Coronary artery (tissue), 2 donors: ENCODE measurements at regions not wholly inside any gene's neighbourhood (a gene's known extent, or its start where the extent isn't known, plus 50 kb on each side); places are given as distances from the start of the nearest gene placed in this dataset.

Experiments used
- DNase-seq: peaks from one replicate; pipeline ENCODE4 v3.0.0-alpha.2; 2017; ENCODE audit warnings: low spot score
- H3K27ac ChIP-seq, 2 donors: fragments of 200-600 bp; sonication (generic); one replicate each; pipeline ENCODE4 v1.5.1; 2016 to 2019
- H3K4me3 ChIP-seq: fragments of 200-600 bp; sonication (generic); 2 replicates; pipeline ENCODE4 v1.5.1; 2016; ENCODE audit warnings: mild to moderate bottlenecking, moderate library complexity
- TF ChIP-seq, protein P1 (sequence below): fragments of 200-600 bp; sonication (generic); IDR thresholded peaks from one replicate; pipeline ENCODE4 v1.5.1; 2019; ENCODE audit warnings: antibody characterized with exemption

DNA sequence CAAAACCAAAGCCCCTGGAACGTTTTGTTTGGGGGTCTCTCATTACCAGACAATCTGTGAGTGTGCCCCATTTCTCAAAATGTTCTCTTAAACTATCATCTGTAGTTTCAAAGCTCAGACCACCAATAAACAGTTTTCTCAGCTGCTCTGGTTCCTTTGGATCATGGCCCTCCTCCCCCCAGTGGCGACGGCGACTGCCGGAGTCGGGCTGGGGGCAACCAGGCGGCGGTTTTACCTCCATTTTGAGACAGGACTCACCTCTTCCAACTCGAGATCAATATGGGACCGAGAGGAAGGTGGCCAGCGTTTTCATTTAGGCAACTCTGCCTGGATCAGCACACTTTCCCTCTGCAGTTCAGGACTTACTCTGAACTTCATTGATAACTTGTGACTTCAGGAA is 141.5 kb upstream of the ZNF32 start:
- Histone ChIP-seq H3K4me3 (no peak overlapping the region), H3K27ac (no peak overlapping the region)
- TF ChIP-seq, protein P1, sequence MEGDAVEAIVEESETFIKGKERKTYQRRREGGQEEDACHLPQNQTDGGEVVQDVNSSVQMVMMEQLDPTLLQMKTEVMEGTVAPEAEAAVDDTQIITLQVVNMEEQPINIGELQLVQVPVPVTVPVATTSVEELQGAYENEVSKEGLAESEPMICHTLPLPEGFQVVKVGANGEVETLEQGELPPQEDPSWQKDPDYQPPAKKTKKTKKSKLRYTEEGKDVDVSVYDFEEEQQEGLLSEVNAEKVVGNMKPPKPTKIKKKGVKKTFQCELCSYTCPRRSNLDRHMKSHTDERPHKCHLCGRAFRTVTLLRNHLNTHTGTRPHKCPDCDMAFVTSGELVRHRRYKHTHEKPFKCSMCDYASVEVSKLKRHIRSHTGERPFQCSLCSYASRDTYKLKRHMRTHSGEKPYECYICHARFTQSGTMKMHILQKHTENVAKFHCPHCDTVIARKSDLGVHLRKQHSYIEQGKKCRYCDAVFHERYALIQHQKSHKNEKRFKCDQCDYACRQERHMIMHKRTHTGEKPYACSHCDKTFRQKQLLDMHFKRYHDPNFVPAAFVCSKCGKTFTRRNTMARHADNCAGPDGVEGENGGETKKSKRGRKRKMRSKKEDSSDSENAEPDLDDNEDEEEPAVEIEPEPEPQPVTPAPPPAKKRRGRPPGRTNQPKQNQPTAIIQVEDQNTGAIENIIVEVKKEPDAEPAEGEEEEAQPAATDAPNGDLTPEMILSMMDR, result no peak
- no peak for DNase-seq

DNA sequence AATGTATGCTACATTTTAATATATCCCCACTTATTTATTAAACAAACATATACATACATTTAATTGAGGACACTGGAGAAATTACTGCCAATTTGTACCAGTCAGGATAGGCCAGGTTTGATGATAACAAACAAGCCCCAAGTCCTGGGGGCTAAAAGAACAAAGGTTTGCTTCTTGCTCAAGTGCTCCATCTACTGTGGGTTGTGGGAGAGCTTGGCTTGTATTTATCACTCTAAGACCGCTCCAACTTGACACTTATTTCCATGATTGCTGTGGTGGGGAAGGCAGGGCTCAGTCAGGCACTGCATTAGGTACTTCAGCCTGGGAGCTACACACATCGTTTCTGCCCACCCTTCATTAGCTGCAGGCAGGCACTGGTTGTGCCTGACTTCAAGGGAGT is 136.6 kb upstream of the ZNF32 start:
- TF ChIP-seq, protein P1, result no peak
- no peak overlapping the region for H3K27ac ChIP-seq
- no peak for DNase-seq
- no peak overlapping the region for H3K4me3 ChIP-seq

DNA sequence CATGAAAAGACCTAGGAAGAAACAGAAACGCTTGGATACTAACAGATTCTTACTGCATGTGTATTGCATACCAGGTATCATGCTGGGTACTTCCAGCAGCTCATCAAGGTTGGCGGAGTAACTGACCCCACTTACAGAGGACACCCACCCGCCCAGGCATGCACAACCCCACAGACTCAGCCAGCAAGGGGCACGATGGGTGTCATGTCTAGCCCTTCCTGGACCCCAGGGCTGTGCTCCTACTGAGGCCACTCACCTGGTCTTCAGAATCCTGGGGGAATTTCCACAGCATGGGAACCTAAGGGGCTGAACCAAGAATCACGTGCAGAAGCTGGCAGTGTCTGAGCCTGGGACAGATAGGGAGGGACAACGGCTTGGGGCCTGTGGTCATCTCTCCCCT is 134.1 kb upstream of the ZNF32 start:
- TF ChIP-seq, protein P1, result no peak
- Histone ChIP-seq H3K4me3 (no peak overlapping the region), H3K27ac (no peak overlapping the region)

DNA sequence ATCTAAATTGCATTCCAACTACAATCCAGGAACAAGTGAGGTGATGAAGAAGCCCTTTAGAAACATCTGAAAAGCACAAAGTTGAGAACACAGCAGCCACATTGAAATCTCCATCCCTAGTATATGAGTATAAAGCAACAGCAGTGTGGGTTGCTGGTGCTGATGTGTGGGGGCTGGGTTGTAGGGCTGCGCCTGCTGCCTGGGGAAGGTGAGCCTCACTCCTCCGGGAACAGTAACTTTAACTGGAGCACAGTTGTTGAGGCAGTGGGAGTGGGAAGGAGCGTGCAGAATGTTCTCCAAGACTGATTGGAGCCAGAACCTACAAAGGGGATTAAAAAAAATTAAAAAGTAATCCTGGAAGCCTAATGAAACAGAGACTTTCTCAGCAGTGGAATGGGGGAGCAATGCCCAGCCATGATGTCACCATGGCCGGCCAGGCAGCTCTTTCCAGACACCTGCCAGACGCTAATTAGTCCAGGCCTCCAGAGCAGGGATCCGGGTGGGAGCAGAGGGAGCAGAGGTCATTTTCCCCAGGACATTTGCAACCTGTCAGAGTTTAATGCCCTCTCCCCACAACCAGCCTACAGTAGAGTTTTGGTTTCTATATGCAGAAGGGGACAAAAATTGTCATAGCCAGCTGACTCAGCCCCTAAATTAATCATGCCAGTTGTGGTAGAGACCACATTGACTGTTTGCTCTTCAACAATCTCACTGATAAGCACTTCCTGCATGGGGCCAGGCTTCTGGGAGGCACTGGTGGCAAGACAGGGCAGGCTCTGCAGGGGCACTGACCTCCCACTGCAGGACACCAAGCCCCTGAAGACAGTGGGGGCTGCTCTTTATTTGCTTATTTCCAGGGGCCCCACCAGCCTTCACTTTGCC is 133.0 kb upstream of the ZNF32 start:
- Histone ChIP-seq H3K27ac (no peak overlapping the region), H3K4me3 (no peak overlapping the region)
- TF ChIP-seq, protein P1, result no peak
- no peak for DNase-seq

More for the DNA sequence above, 134.1 kb upstream of the ZNF32 start:
- no peak for DNase-seq

DNA sequence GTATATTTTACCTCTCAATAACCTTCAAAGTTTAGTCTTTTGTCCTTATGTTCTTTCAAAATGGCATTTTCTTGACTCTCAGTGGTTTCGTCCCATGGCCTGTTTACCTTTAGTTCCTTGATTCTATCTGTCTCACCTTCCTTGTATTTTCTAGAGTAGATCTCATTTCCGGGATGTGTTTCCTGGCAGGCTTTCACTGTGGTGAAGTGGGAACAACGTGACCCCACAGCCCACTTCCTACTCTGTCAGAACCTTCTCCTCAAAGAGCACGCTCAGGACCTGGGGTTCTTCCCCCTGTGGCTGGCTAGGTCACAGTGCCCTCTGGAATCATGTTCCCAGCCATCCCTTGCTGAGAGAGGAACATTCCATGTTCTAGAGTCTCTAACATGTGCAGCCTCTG is 129.9 kb upstream of the ZNF32 start:
- TF ChIP-seq, protein P1, result no peak
- no peak overlapping the region for H3K27ac ChIP-seq
- H3K4me3 ChIP-seq, result no peak overlapping the region
- DNase-seq, result no peak

DNA sequence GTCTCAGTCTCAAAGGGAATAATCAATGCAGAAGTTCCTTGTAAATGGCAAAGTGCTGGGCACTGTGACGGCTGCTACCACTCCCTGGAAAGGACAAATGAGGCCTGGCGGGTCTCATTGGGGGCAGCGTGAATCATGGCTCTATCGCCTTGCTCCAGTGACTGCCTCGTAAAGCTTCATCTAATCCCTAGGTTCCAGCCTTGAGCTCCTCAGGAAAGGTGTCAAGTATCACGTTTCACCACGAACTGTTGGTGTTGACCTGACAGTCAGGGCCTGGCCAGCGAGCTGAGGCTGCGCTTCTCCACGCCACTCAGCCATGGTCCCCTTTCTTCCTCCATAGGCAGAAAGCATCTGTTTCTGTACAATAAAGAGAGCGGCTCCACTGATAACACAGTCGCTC is 126.7 kb upstream of the ZNF32 start:
- Histone ChIP-seq H3K4me3 (no peak overlapping the region), H3K27ac (no peak overlapping the region)
- DNase-seq, result no peak
- TF ChIP-seq, protein P1, result no peak

DNA sequence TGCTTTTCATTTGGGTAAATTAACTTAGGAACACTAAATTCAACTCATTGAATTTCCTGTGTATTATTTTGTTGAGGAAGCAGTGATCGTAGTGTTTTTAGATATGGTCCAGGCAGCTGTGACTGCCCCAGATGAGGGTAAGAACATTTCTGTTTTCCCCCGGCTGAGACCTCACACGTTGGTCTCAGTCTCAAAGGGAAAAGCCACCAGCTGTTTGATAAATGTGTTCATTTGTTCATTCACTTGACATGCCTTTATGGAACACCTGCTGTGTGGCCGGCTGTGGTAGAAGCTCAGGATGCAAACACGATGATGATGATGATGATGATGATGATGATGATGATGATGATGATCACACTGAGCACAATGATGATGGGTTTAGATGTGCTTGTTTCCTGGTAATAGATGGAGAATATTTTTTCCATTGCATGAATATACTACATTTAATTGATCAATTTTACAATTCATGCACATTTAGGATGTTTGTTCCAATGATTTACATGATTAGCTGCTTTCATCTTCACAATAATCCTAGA is 125.6 kb upstream of the ZNF32 start:
- no peak for DNase-seq
- Histone ChIP-seq H3K4me3 (no peak overlapping the region), H3K27ac (no peak overlapping the region)
- TF ChIP-seq, protein P1, result no peak
